OCI-LY7 (cell line): ENCODE measurements at regions not wholly inside any gene's neighbourhood (a gene's known extent, or its start where the extent isn't known, plus 50 kb on each side); places are given as distances from the start of the nearest gene placed in this dataset.
"Not testable (repeated sequence)": the region's sequence is repeated elsewhere in the genome, so short reads cannot be mapped to it uniquely, and the experiment has no call there.

Experiments
- BruUV-seq: library from RNA; stranded (reverse); fragments of 400-500 nt; replicated peaks from 2 replicates; lab custom pipeline; 2021; lab: Mats Ljungman, UMichigan
- CTCF ChIA-PET: fragments of 300-600 bp; sonication (Branson Sonifier 250); formaldehyde crosslinking; loops from one replicate; lab custom pipeline; 2022; ENCODE audit warnings: antibody characterized with exemption; ENCODE audit not compliant: unreplicated experiment; lab: Charles Lee
- POLR2A ChIA-PET: fragments of 300-600 bp; sonication (Branson Sonifier 250); formaldehyde crosslinking; loops from one replicate; lab custom pipeline; 2022; ENCODE audit warnings: antibody characterized with exemption; lab: Charles Lee
- DNase-seq: peaks from one replicate; pipeline ENCODE4 v3.0.0-alpha.2; 2015; ENCODE audit warnings: low spot score
- H2AFZ ChIP-seq: fragments of 200-600 bp; sonication (generic), shearing (Covaris generic); 2 replicates; pipeline ENCODE4 v1.6.1; 2014; ENCODE audit warnings: mild to moderate bottlenecking, antibody characterized with exemption, low read length, moderate library complexity
- H3K27ac ChIP-seq: fragments of 200-600 bp; sonication (generic); 2 replicates; pipeline ENCODE4 v1.5.1; 2014; ENCODE audit warnings: mixed run types, low read depth, mild to moderate bottlenecking, moderate library complexity, low read length, inconsistent platforms; ENCODE audit not compliant: poor library complexity, severe bottlenecking
- H3K36me3 ChIP-seq: fragments of 200-600 bp; sonication (generic); 2 replicates; pipeline ENCODE4 v1.6.1; 2014; ENCODE audit warnings: mild to moderate bottlenecking, antibody characterized with exemption, low read length, moderate library complexity, mixed read lengths; ENCODE audit not compliant: insufficient read depth
- H3K4me1 ChIP-seq: fragments of 200-600 bp; sonication (generic); 2 replicates; pipeline ENCODE4 v1.5.1; 2014; ENCODE audit warnings: mild to moderate bottlenecking, low read length; ENCODE audit not compliant: insufficient read depth, poor library complexity, severe bottlenecking
- H3K4me2 ChIP-seq: fragments of 200-600 bp; sonication (generic); 2 replicates; pipeline ENCODE4 v1.6.1; 2014; ENCODE audit warnings: mild to moderate bottlenecking, low read length
- H3K4me3 ChIP-seq: fragments of 200-600 bp; sonication (generic); 2 replicates; pipeline ENCODE4 v1.5.1; 2014; ENCODE audit warnings: mild to moderate bottlenecking, low read depth, low read length; ENCODE audit not compliant: poor library complexity, severe bottlenecking
- H3K79me2 ChIP-seq: fragments of 200-600 bp; sonication (generic); 2 replicates; pipeline ENCODE4 v1.6.1; 2016; ENCODE audit warnings: low read depth, mild to moderate bottlenecking, low read length, moderate library complexity, mixed read lengths; ENCODE audit not compliant: insufficient read depth
- H3K9me2 ChIP-seq: fragments of 200-600 bp; sonication (generic); 2 replicates; pipeline ENCODE4 v1.6.1; 2016; ENCODE audit warnings: mild to moderate bottlenecking, low read length, mixed read lengths; ENCODE audit not compliant: insufficient read depth
- H3K9me3 ChIP-seq: fragments of 200-600 bp; sonication (generic); 2 replicates; pipeline ENCODE4 v1.6.1; 2014; ENCODE audit warnings: mild to moderate bottlenecking, mixed run types, low read length, mixed read lengths
- H4K20me1 ChIP-seq: fragments of 200-600 bp; sonication (generic); 2 replicates; pipeline ENCODE4 v1.6.1; 2014; ENCODE audit warnings: mild to moderate bottlenecking, antibody characterized with exemption, low read length, moderate library complexity, mixed read lengths; ENCODE audit not compliant: insufficient read depth
- CTCF ChIP-seq: fragments of 200-600 bp; sonication (generic); conservative IDR thresholded peaks from 2 replicates; pipeline ENCODE4 v1.5.1; 2014; ENCODE audit warnings: mild to moderate bottlenecking, antibody characterized with exemption, low read length, moderate library complexity, mixed read lengths
- EZH2phosphoT487 ChIP-seq: fragments of 200-600 bp; sonication (generic); IDR thresholded peaks from 2 replicates; pipeline ENCODE4 v1.6.1; 2018; ENCODE audit warnings: low read depth, borderline replicate concordance, mild to moderate bottlenecking, mixed run types, antibody characterized with exemption, low read length, moderate library complexity, mixed read lengths
- intact Hi-C: fragments of 100-400 bp; cut with micrococcal nuclease; formaldehyde crosslinking; loops from one replicate; pipeline ENCODE4 v1.10.0; 2022; ENCODE audit not compliant: unreplicated experiment

GRCh38 chr11:134498326-134499139 lies 86.5 kb upstream of the B3GAT1 start:
- Histone ChIP-seq H3K79me2 (no peaks in the 10 kb centered on the region), H3K36me3 (no peaks in the 10 kb centered on the region), H4K20me1 (no peaks in the 10 kb centered on the region), H3K27ac (no peak overlapping the region), H3K4me3 (no peak overlapping the region), H3K9me2 (no peaks in the 10 kb centered on the region), H2AFZ (no peak overlapping the region), H3K4me2 (no peak overlapping the region), H3K4me1 (no peaks in the 10 kb centered on the region), H3K9me3 (no peaks in the 10 kb centered on the region)
- TF ChIP-seq EZH2phosphoT487: no peak
- DNase-seq: no peak
- BruUV-seq: no TSS peak
- CTCF ChIA-PET: no interaction called here
- intact Hi-C loops: no loop called here
- POLR2A ChIA-PET: no interaction called here

- Histone ChIP-seq H3K4me3 (no peak overlapping the region), H3K9me2 (no peaks in the 10 kb centered on the region), H3K4me2 (no peak overlapping the region), H2AFZ (no peak overlapping the region), H3K36me3 (no peaks in the 10 kb centered on the region), H3K27ac (no peak overlapping the region), H4K20me1 (no peaks in the 10 kb centered on the region), H3K9me3 (no peaks in the 10 kb centered on the region), H3K4me1 (no peaks in the 10 kb centered on the region), H3K79me2 (no peaks in the 10 kb centered on the region)
- no peak for DNase-seq
- intact Hi-C loops: no loop called here
- BruUV-seq: no TSS peak
- TF ChIP-seq CTCF: no peak
- TF ChIP-seq EZH2phosphoT487: no peak
- POLR2A ChIA-PET: no interaction called here
- CTCF ChIA-PET: no interaction called here
Observed at GRCh38 chr11:134497586-134497985, 85.5 kb upstream of the B3GAT1 start.

- H3K4me1 ChIP-seq, H3K9me3 ChIP-seq, CTCF ChIA-PET, H3K4me2 ChIP-seq, DNase-seq, H2AFZ ChIP-seq, intact Hi-C loops, H3K4me3 ChIP-seq, H3K36me3 ChIP-seq, H3K27ac ChIP-seq, BruUV-seq, H3K9me2 ChIP-seq, H3K79me2 ChIP-seq, POLR2A ChIA-PET, H4K20me1 ChIP-seq: not testable (repeated sequence)
Observed at GRCh38 chr11:134496058-134496457, 84.0 kb upstream of the B3GAT1 start.

GRCh38 chr11:134494395-134494794 lies 82.4 kb upstream of the B3GAT1 start:
- H3K36me3 ChIP-seq, DNase-seq, H2AFZ ChIP-seq, BruUV-seq, intact Hi-C loops, H3K4me3 ChIP-seq, H3K4me1 ChIP-seq, H3K79me2 ChIP-seq, H4K20me1 ChIP-seq, H3K4me2 ChIP-seq, POLR2A ChIA-PET, H3K27ac ChIP-seq, CTCF ChIA-PET, H3K9me3 ChIP-seq, H3K9me2 ChIP-seq: not testable (repeated sequence)

GRCh38 chr11:134492411-134492810 lies 80.4 kb upstream of the B3GAT1 start:
- CTCF ChIA-PET, H3K9me3 ChIP-seq, H3K9me2 ChIP-seq, H3K4me1 ChIP-seq, H3K27ac ChIP-seq, BruUV-seq, H3K4me2 ChIP-seq, POLR2A ChIA-PET, H4K20me1 ChIP-seq, H3K36me3 ChIP-seq, H3K4me3 ChIP-seq, H3K79me2 ChIP-seq, H2AFZ ChIP-seq, DNase-seq, intact Hi-C loops: not testable (repeated sequence)
